D721Med (cell line): ENCODE measurements at regions not wholly inside any gene's neighbourhood (a gene's known extent, or its start where the extent isn't known, plus 50 kb on each side); places are given as distances from the start of the nearest gene placed in this dataset.

Experiments used
- DNase-seq: peaks from one replicate; pipeline ENCODE4 v3.0.0; 2011; ENCODE audit warnings: low spot score; ENCODE audit not compliant: insufficient read length
- FAIRE-seq: peaks from 2 replicates; lab custom pipeline; 2011; peaks lifted over from hg19 to GRCh38; lab: Jason Lieb, UNC
- CTCF ChIP-seq: IDR thresholded peaks from 2 replicates; pipeline ENCODE4 v1.5.1; 2012; ENCODE audit warnings: mild to moderate bottlenecking, control low read depth; ENCODE audit not compliant: insufficient read depth; ENCODE audit errors: missing control alignments

DNA sequence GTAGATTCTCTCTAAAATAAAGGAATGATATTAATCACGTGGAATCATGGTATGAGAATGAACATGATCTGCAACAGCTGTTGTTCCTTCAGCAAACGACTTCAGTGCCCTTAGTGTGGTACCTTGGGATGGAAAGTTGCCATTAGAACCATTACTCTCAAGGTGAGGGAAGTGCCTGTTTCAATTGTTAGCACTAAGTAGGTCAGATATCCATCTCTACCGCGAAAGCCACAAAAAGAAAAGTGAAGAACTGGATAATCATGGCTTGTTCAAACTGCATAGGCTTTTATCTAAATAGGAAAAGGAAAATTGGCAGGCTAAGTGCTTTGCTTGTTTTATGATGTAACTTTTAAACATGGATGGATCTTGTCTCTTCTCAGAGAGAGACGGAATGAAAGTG, 380.7 kb downstream of the MRPS30 start:
- DNase-seq: no peak
- TF ChIP-seq CTCF: no peak
- no peak for FAIRE-seq

- DNase-seq (no peak), FAIRE-seq (no peak)
- no peak for TF ChIP-seq CTCF
These were observed 386.3 kb downstream of the MRPS30 start for GRCh38 chr5:45195026-45195425.
